H9 (cell line): ENCODE measurements at regions not wholly inside any gene's neighbourhood (a gene's known extent, or its start where the extent isn't known, plus 50 kb on each side); places are given as distances from the start of the nearest gene placed in this dataset.

Source experiments
- DNase-seq: peaks from one replicate; pipeline ENCODE4 v3.0.0-alpha.2; 2017
- H2AFZ ChIP-seq: one replicate; pipeline ENCODE4 v1.6.1; 2013; ENCODE audit warnings: mild to moderate bottlenecking, low read length, control low read depth, moderate library complexity
- H2AK5ac ChIP-seq: 2 replicates; pipeline ENCODE4 v1.6.1; 2013; ENCODE audit warnings: low read length, control low read depth, mixed read lengths; ENCODE audit not compliant: insufficient read length
- H2BK120ac ChIP-seq: one replicate; pipeline ENCODE4 v1.6.1; 2013; ENCODE audit warnings: low read depth, mild to moderate bottlenecking, low read length, control low read depth, inconsistent platforms; ENCODE audit not compliant: poor library complexity, severe bottlenecking
- H2BK12ac ChIP-seq: 2 replicates; pipeline ENCODE4 v1.6.1; 2013; ENCODE audit warnings: low read length, control low read depth, mixed read lengths, low read depth; ENCODE audit not compliant: insufficient read length
- H2BK15ac ChIP-seq: 2 replicates; pipeline ENCODE4 v1.6.1; 2013; ENCODE audit warnings: low read depth, low read length, control low read depth
- H2BK20ac ChIP-seq: one replicate; pipeline ENCODE4 v1.6.1; 2013; ENCODE audit warnings: low read depth, mild to moderate bottlenecking, low read length, control low read depth, inconsistent platforms; ENCODE audit not compliant: poor library complexity, severe bottlenecking
- H2BK5ac ChIP-seq: 2 replicates; pipeline ENCODE4 v1.6.1; 2013; ENCODE audit warnings: low read length, control low read depth, mixed read lengths; ENCODE audit not compliant: insufficient read length
- H3K14ac ChIP-seq: 2 replicates; pipeline ENCODE4 v1.6.1; 2013; ENCODE audit warnings: low read length, control low read depth; ENCODE audit not compliant: insufficient read depth
- H3K18ac ChIP-seq: 2 replicates; pipeline ENCODE4 v1.6.1; 2013; ENCODE audit warnings: low read depth, mild to moderate bottlenecking, mixed read lengths, low read length, control low read depth; ENCODE audit not compliant: insufficient read length
- H3K23ac ChIP-seq: 2 replicates; pipeline ENCODE4 v1.6.1; 2013; ENCODE audit warnings: low read length, control low read depth, mixed read lengths, low read depth; ENCODE audit not compliant: insufficient read length
- H3K23me2 ChIP-seq: 2 replicates; pipeline ENCODE4 v1.6.1; 2013; ENCODE audit warnings: low read depth, mild to moderate bottlenecking, mixed read lengths, low read length, control low read depth; ENCODE audit not compliant: insufficient read length, poor library complexity, severe bottlenecking
- H3K27ac ChIP-seq: 2 replicates; pipeline ENCODE4 v1.5.1; 2013; ENCODE audit warnings: low read length, control low read depth, mixed read lengths, low read depth; ENCODE audit not compliant: insufficient read length
- H3K27me3 ChIP-seq: 2 replicates; pipeline ENCODE4 v1.6.1; 2013; ENCODE audit warnings: low read length, control low read depth, inconsistent platforms; ENCODE audit not compliant: insufficient read depth
- H3K4ac ChIP-seq: 2 replicates; pipeline ENCODE4 v1.6.1; 2013; ENCODE audit warnings: low read depth, mild to moderate bottlenecking, control low read depth, inconsistent platforms, low read length, moderate library complexity
- H3K4me1 ChIP-seq: 2 replicates; pipeline ENCODE4 v1.6.1; 2013; ENCODE audit warnings: low read length, control low read depth, inconsistent platforms; ENCODE audit not compliant: insufficient read depth
- H3K4me2 ChIP-seq: 2 replicates; pipeline ENCODE4 v1.6.1; 2013; ENCODE audit warnings: low read length, control low read depth, mixed read lengths; ENCODE audit not compliant: insufficient read length, insufficient read depth
- H3K56ac ChIP-seq: 2 replicates; pipeline ENCODE4 v1.6.1; 2013; ENCODE audit warnings: low read depth, mild to moderate bottlenecking, mixed read lengths, low read length, control low read depth; ENCODE audit not compliant: insufficient read length
- H3K79me1 ChIP-seq: 2 replicates; pipeline ENCODE4 v1.6.1; 2013; ENCODE audit warnings: low read depth, mild to moderate bottlenecking, moderate library complexity, low read length, control low read depth, inconsistent platforms; ENCODE audit not compliant: insufficient read depth, poor library complexity, severe bottlenecking
- H3K79me2 ChIP-seq: 2 replicates; pipeline ENCODE4 v1.6.1; 2013; ENCODE audit warnings: low read length, control low read depth, inconsistent platforms; ENCODE audit not compliant: insufficient read depth
- H3K9ac ChIP-seq: 2 replicates; pipeline ENCODE4 v1.6.1; 2013; ENCODE audit warnings: low read length, control low read depth, mixed read lengths; ENCODE audit not compliant: insufficient read length; ENCODE audit errors: extremely low read depth
- H3K9me3 ChIP-seq: one replicate; pipeline ENCODE4 v1.6.1; 2013; ENCODE audit warnings: low read depth, low read length, inconsistent platforms; ENCODE audit not compliant: control insufficient read depth
- H3T11ph ChIP-seq: one replicate; pipeline ENCODE4 v1.6.1; 2013; ENCODE audit warnings: mild to moderate bottlenecking, low read length, control low read depth, inconsistent platforms
- H4K20me1 ChIP-seq: one replicate; pipeline ENCODE4 v1.6.1; 2013; ENCODE audit not compliant: control insufficient read depth, insufficient read length, insufficient read depth
- H4K5ac ChIP-seq: 2 replicates; pipeline ENCODE4 v1.6.1; 2013; ENCODE audit warnings: low read depth, mild to moderate bottlenecking, mixed read lengths, low read length, control low read depth; ENCODE audit not compliant: insufficient read length
- H4K8ac ChIP-seq: replicated peaks from 2 replicates; pipeline ENCODE4 v1.6.1; 2013; ENCODE audit warnings: low read length, control low read depth, mixed read lengths, low read depth; ENCODE audit not compliant: insufficient read length
- H4K91ac ChIP-seq: 2 replicates; pipeline ENCODE4 v1.6.1; 2013; ENCODE audit warnings: low read depth, mild to moderate bottlenecking, moderate library complexity, mixed read lengths, low read length, control low read depth; ENCODE audit not compliant: insufficient read length
- H3K27ac Mint-ChIP-seq, 3 experiments: 2 replicates in 2 of 3; 3 replicates in 1 of 3; pipeline ENCODE4 v1.8.0; 2020 to 2021; ENCODE audit warnings: mixed read lengths in 3 of 3, mild to moderate bottlenecking in 1 of 3, moderate library complexity in 1 of 3
- H3K27me3 Mint-ChIP-seq: 2 replicates; pipeline ENCODE4 v1.8.0; 2021; ENCODE audit warnings: low read depth, mild to moderate bottlenecking, moderate library complexity, mixed read lengths
- H3K36me3 Mint-ChIP-seq, 3 experiments: 2 replicates in 2 of 3; 3 replicates in 1 of 3; pipeline ENCODE4 v1.8.0; 2020 to 2021; ENCODE audit warnings: low read depth in 3 of 3, mixed read lengths in 3 of 3; ENCODE audit not compliant: insufficient read depth in 1 of 3
- H3K4me1 Mint-ChIP-seq, 2 experiments: 2 replicates each; pipeline ENCODE4 v1.8.0; 2020; ENCODE audit warnings: mixed read lengths in 2 of 2
- H3K4me3 Mint-ChIP-seq, 2 experiments: 2 replicates in 1 of 2; 3 replicates in 1 of 2; pipeline ENCODE4 v1.8.0; 2020 to 2021; ENCODE audit warnings: mild to moderate bottlenecking in 2 of 2, mixed read lengths in 2 of 2, moderate library complexity in 1 of 2
- H3K9me3 Mint-ChIP-seq, 2 experiments: 2 replicates in 1 of 2; 3 replicates in 1 of 2; pipeline ENCODE4 v1.8.0; 2020; ENCODE audit warnings: mild to moderate bottlenecking in 2 of 2, mixed read lengths in 2 of 2, moderate library complexity in 1 of 2
- CTCF ChIP-seq: fragments of 200-600 bp; sonication (generic); conservative IDR thresholded peaks from 3 replicates; pipeline ENCODE4 v1.8.0; 2021; ENCODE audit warnings: antibody characterized with exemption, mild to moderate bottlenecking
- WGBS: extraction: QIAGEN DNeasy Blood & Tissue Kit; methylation state at CpG from one replicate; pipeline ENCODE4 v1.1.7; 2013; ENCODE audit warnings: missing lambda C conversion rate, low lambda C conversion rate, mixed read lengths; ENCODE audit not compliant: insufficient read length; ENCODE audit errors: extremely low coverage; 5-methylcytosine and 5-hydroxymethylcytosine counted together

GRCh38 chr10:60710041-60710440 lies 68.2 kb upstream of the CDK1 start:
- DNase-seq = no peak
- Mint-ChIP-seq H3K4me3 (no peak overlapping the region), H3K36me3 (peaks cover 8 to 31% (median 11%) of the 10 kb centered on the region in 3 experiments), H3K4me1 (peaks cover 9 to 13% of the 10 kb centered on the region in 2 experiments), H3K27me3 (no peaks in the 10 kb centered on the region), H3K27ac (no peak overlapping the region), H3K9me3 (peaks cover 13 to 19% of the 10 kb centered on the region in 2 experiments)
- Histone ChIP-seq H2BK20ac (no peak overlapping the region), H2AFZ (no peak overlapping the region), H3T11ph (no peak overlapping the region), H3K56ac (no peak overlapping the region), H3K14ac (no peak overlapping the region), H3K9ac (no peak overlapping the region), H3K27me3 (no peaks in the 10 kb centered on the region), H2AK5ac (no peak overlapping the region), H3K4ac (no peak overlapping the region), H2BK12ac (no peak overlapping the region), H3K23ac (no peak overlapping the region), H3K79me1 (no peaks in the 10 kb centered on the region), H4K20me1 (no peaks in the 10 kb centered on the region), H3K18ac (no peak overlapping the region), H3K27ac (no peak overlapping the region), H3K9me3 (no peaks in the 10 kb centered on the region), H2BK120ac (no peak overlapping the region), H3K23me2 (no peaks in the 10 kb centered on the region), H3K4me2 (no peak overlapping the region), H3K4me1 (no peaks in the 10 kb centered on the region), H2BK15ac (no peak overlapping the region), H3K79me2 (no peaks in the 10 kb centered on the region; the same call in 1 of the 2 replicates), H4K91ac (no peak overlapping the region), H4K5ac (no peak overlapping the region), H2BK5ac (no peak overlapping the region), H4K8ac (no peak overlapping the region)
- no peak for TF ChIP-seq CTCF
- WGBS = no CpG with 5 or more reads among the region's 1 CpG
